Cardiac muscle cell (in vitro differentiated cells and primary cell): ENCODE measurements at regions not wholly inside any gene's neighbourhood (a gene's known extent, or its start where the extent isn't known, plus 50 kb on each side); places are given as distances from the start of the nearest gene placed in this dataset.

Experiments
- DNase-seq, 2 donors: peaks; one replicate each; pipeline versions ENCODE4 v3.0.0 to v3.0.0-alpha.2; 2010 to 2017; ENCODE audit warnings: low read depth in 1 of 2, low spot score in 1 of 2
- H3K27ac ChIP-seq: fragments of 200-600 bp; sonication (generic); 2 replicates; pipeline ENCODE4 v1.5.1; 2016
- H3K27me3 ChIP-seq: fragments of 200-600 bp; sonication (generic); 2 replicates; pipeline ENCODE4 v1.6.0; 2016; ENCODE audit warnings: control low read depth
- H3K36me3 ChIP-seq: fragments of 200-600 bp; sonication (generic); 2 replicates; pipeline ENCODE4 v1.5.1; 2016; ENCODE audit warnings: control low read depth
- H3K4me1 ChIP-seq: fragments of 200-600 bp; sonication (generic); 2 replicates; pipeline ENCODE4 v1.8.1; 2017; ENCODE audit warnings: low read depth, mild to moderate bottlenecking, mixed run types
- H3K4me3 ChIP-seq: fragments of 200-600 bp; sonication (generic); 2 replicates; pipeline ENCODE4 v1.5.1; 2016; ENCODE audit warnings: mild to moderate bottlenecking
- H3K9me3 ChIP-seq: fragments of 200-600 bp; sonication (generic); 2 replicates; pipeline ENCODE4 v1.5.1; 2017; ENCODE audit warnings: low read depth, mild to moderate bottlenecking, control low read depth
- TF ChIP-seq, protein P1 (sequence below): IDR thresholded peaks from 2 replicates; pipeline ENCODE4 v1.5.1; 2012; ENCODE audit warnings: low read depth, mild to moderate bottlenecking, low read length

- TF ChIP-seq, protein P1, sequence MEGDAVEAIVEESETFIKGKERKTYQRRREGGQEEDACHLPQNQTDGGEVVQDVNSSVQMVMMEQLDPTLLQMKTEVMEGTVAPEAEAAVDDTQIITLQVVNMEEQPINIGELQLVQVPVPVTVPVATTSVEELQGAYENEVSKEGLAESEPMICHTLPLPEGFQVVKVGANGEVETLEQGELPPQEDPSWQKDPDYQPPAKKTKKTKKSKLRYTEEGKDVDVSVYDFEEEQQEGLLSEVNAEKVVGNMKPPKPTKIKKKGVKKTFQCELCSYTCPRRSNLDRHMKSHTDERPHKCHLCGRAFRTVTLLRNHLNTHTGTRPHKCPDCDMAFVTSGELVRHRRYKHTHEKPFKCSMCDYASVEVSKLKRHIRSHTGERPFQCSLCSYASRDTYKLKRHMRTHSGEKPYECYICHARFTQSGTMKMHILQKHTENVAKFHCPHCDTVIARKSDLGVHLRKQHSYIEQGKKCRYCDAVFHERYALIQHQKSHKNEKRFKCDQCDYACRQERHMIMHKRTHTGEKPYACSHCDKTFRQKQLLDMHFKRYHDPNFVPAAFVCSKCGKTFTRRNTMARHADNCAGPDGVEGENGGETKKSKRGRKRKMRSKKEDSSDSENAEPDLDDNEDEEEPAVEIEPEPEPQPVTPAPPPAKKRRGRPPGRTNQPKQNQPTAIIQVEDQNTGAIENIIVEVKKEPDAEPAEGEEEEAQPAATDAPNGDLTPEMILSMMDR, result no peak
- Histone ChIP-seq H3K27ac (no peak overlapping the region), H3K36me3 (no peaks in the 10 kb centered on the region), H3K4me3 (no peak overlapping the region), H3K4me1 (peaks cover 9% of the 10 kb centered on the region), H3K9me3 (no peaks in the 10 kb centered on the region), H3K27me3 (no peaks in the 10 kb centered on the region)
- DNase-seq, result no peak
Observed at GRCh38 chr18:45376193-45376592, 239.1 kb upstream of the SLC14A2 start.

DNA sequence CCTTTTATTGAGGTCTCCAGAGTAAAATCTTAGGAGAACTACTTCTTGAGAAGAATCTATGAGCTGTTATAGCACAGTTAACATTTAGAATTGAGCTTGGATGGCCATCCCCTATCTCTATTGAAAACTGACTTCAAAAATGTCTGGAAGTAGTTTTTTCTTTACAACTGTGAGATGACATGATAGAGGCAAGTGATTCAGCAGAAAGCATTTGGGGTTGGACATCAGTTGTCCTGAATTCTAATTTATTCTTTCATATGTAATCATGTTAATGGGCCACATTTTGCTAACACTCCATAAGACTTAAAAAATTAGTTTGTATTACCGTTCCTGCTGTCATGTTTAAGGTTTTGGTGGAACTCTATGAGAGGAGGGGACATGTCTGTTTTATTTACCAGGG lies 237.0 kb upstream of the SLC14A2 start:
- TF ChIP-seq, protein P1, result no peak
- Histone ChIP-seq H3K9me3 (no peaks in the 10 kb centered on the region), H3K27me3 (no peaks in the 10 kb centered on the region), H3K4me1 (peaks cover 6% of the 10 kb centered on the region), H3K36me3 (no peaks in the 10 kb centered on the region), H3K4me3 (no peak overlapping the region), H3K27ac (no peak overlapping the region)
- no peak for DNase-seq

DNA sequence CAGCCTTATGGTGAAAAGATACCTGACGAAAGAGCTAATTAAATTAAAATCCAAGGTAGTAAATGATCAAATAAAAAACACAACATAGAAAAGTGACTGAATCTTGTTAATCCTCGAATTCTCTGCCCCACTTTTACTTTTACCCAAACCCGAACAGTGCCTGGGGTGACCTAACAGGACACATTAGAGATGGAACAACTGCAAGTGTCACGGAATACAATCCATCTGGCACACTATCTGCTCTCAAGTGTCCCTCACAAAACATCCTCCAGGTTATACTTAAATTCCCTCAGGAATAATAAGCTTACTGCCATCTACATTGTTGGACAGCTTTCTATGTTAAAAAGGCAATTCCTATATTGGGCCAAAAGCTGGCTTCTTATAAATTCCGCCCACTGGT lies 236.3 kb upstream of the SLC14A2 start:
- Histone ChIP-seq H3K27me3 (no peaks in the 10 kb centered on the region), H3K36me3 (no peaks in the 10 kb centered on the region), H3K27ac (no peak overlapping the region), H3K9me3 (no peaks in the 10 kb centered on the region), H3K4me3 (no peak overlapping the region), H3K4me1 (peaks cover 4% of the 10 kb centered on the region)
- no peak for DNase-seq
- TF ChIP-seq, protein P1, result no peak

DNA sequence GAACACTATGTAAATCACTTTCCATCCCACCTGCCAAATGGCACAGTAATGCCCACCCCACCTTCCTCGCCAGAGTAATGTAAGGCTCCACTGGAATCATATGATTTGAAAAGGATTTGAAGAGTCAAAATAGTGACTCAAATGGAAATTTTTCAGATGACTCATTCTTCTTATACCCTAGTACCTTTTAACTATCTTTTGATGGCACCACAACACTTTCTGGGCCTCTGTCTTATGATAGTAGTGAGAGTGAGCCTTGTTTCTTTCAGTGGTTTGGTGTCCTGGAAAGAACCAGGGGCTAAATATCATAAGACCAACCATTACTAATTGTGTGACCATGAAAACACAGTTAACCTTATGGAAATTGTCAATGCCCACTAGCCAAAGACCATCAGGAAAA lies 235.4 kb upstream of the SLC14A2 start:
- Histone ChIP-seq H3K36me3 (no peaks in the 10 kb centered on the region), H3K27ac (no peak overlapping the region), H3K4me1 (peaks cover 6% of the 10 kb centered on the region), H3K4me3 (no peak overlapping the region), H3K27me3 (no peaks in the 10 kb centered on the region), H3K9me3 (no peaks in the 10 kb centered on the region)
- TF ChIP-seq, protein P1, result no peak
- no peak for DNase-seq

- TF ChIP-seq, protein P1, result no peak
- no peak overlapping the region for H3K4me3 ChIP-seq
- no peaks in the 10 kb centered on the region for H3K36me3 ChIP-seq
- H3K27me3 ChIP-seq, result no peaks in the 10 kb centered on the region
- H3K9me3 ChIP-seq, result no peaks in the 10 kb centered on the region
- peaks cover 6% of the 10 kb centered on the region for H3K4me1 ChIP-seq
- H3K27ac ChIP-seq, result no peak overlapping the region
- no peak for DNase-seq
Observed at GRCh38 chr18:45381282-45381681, 234.0 kb upstream of the SLC14A2 start.

- Histone ChIP-seq H3K27me3 (no peaks in the 10 kb centered on the region), H3K4me3 (no peak overlapping the region), H3K4me1 (peaks cover 6% of the 10 kb centered on the region), H3K36me3 (no peaks in the 10 kb centered on the region), H3K9me3 (no peaks in the 10 kb centered on the region), H3K27ac (no peak overlapping the region)
- TF ChIP-seq, protein P1, result no peak
- DNase-seq, result no peak
Observed at GRCh38 chr18:45383228-45383627, 232.0 kb upstream of the SLC14A2 start.
